ENCODE measurements at regions not wholly inside any gene's neighbourhood (a gene's known extent, or its start where the extent isn't known, plus 50 kb on each side); places are given as distances from the start of the nearest gene placed in this dataset.
"Not testable (repeated sequence)": the region's sequence is repeated elsewhere in the genome, so short reads cannot be mapped to it uniquely, and the experiment has no call there.

GRCh38 chr2:186984481-186984880, 135.5 kb upstream of the ZSWIM2 start:
- DNase-seq, result no peak

- DNase-seq, result no peak
Observed at GRCh38 chr2:186980787-186981550, 132.0 kb upstream of the ZSWIM2 start.

GRCh38 chr2:186980117-186980442, 131.1 kb upstream of the ZSWIM2 start:
- no peak for DNase-seq

GRCh38 chr2:186979439-186980116, 130.6 kb upstream of the ZSWIM2 start:
- no peak for DNase-seq

GRCh38 chr2:186977433-186978045, 128.6 kb upstream of the ZSWIM2 start:
- no peak for DNase-seq

- no peak for DNase-seq
Observed at GRCh38 chr2:186976329-186976728, 127.4 kb upstream of the ZSWIM2 start.

GRCh38 chr2:186972281-186972970, 123.5 kb upstream of the ZSWIM2 start:
- no peak for DNase-seq

- no peak for DNase-seq
Observed at GRCh38 chr2:186968277-186968676, 119.3 kb upstream of the ZSWIM2 start.

- no peak for DNase-seq
Observed at GRCh38 chr2:186966015-186966414, 117.0 kb upstream of the ZSWIM2 start.

- no peak for DNase-seq
Observed at GRCh38 chr2:186962085-186962747, 113.2 kb upstream of the ZSWIM2 start.

- DNase-seq, result not testable (repeated sequence)
Observed at GRCh38 chr2:186960241-186960640, 111.3 kb upstream of the ZSWIM2 start.

GRCh38 chr2:186959486-186959885, 110.5 kb upstream of the ZSWIM2 start:
- DNase-seq, result no peak

- DNase-seq, result no peak
Observed at GRCh38 chr2:186950694-186951093, 101.7 kb upstream of the ZSWIM2 start.

- no peak for DNase-seq
Observed at GRCh38 chr2:186949726-186950256, 100.8 kb upstream of the ZSWIM2 start.

GRCh38 chr2:186947516-186947915, 98.5 kb upstream of the ZSWIM2 start:
- DNase-seq, result no peak

- no peak for DNase-seq
Observed at GRCh38 chr2:186946896-186947467, 98.0 kb upstream of the ZSWIM2 start.

- no peak for DNase-seq
Observed at GRCh38 chr2:186941853-186942252, 92.9 kb upstream of the ZSWIM2 start.

- no peak for DNase-seq
Observed at GRCh38 chr2:186940463-186940862, 91.5 kb upstream of the ZSWIM2 start.

GRCh38 chr2:186934420-186934819, 85.5 kb upstream of the ZSWIM2 start:
- no peak for DNase-seq

GRCh38 chr2:186927867-186928191, 78.9 kb upstream of the ZSWIM2 start:
- DNase-seq, result no peak

- no peak for DNase-seq
Observed at GRCh38 chr2:186927185-186927866, 78.4 kb upstream of the ZSWIM2 start.

GRCh38 chr2:186925514-186925913, 76.5 kb upstream of the ZSWIM2 start:
- no peak for DNase-seq

All from CD4-positive, alpha-beta T cell treated with Interleukin-1 beta for 1 hour (primary cell).